Loucy (cell line): ENCODE measurements at regions not wholly inside any gene's neighbourhood (a gene's known extent, or its start where the extent isn't known, plus 50 kb on each side); places are given as distances from the start of the nearest gene placed in this dataset.

Experiments used
- CTCF ChIP-seq: fragments of 200-600 bp; sonication (generic); conservative IDR thresholded peaks from 2 replicates; pipeline ENCODE4 v1.5.1; 2014; ENCODE audit warnings: mild to moderate bottlenecking, antibody characterized with exemption, low read length
- EZH2phosphoT487 ChIP-seq: fragments of 200-600 bp; IDR thresholded peaks from 2 replicates; pipeline ENCODE4 v1.6.1; 2018; ENCODE audit warnings: antibody characterized with exemption, mild to moderate bottlenecking, moderate library complexity, borderline replicate concordance

GRCh38 chr5:68965926-68966325, 127.9 kb upstream of the SLC30A5 start:
- no peak for TF ChIP-seq EZH2phosphoT487
- TF ChIP-seq CTCF = no peak
